C4-2B (cell line): ENCODE measurements at regions not wholly inside any gene's neighbourhood (a gene's known extent, or its start where the extent isn't known, plus 50 kb on each side); places are given as distances from the start of the nearest gene placed in this dataset.

Experiments used
- ZFX ChIP-seq: fragments of 450-650 bp; IDR thresholded peaks from 2 replicates; pipeline ENCODE4 v1.6.1; 2017
- TF ChIP-seq, protein P1 (sequence below): fragments of 450-650 bp; conservative IDR thresholded peaks from 2 replicates; pipeline ENCODE4 v1.5.1; 2017; ENCODE audit warnings: mild to moderate bottlenecking

DNA sequence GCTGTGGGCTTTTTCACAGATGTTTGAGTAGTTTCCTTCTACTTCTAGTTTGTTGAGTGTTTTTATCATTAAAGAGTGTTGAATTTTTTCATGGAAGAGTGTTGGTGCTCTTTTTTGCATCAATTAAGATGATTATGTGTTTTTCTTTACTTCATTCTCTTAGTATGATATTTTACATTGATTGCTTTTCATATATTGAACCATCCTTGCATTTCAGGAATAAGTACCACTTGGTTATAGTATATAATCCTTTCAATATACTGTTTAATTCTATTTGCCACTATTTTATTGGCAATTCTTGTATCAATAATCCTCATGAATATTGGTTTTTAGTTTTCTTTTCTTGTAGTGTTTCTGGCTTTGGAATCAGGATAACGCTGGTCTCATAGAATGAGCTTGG, 113.7 kb upstream of the PRDM1 start:
- TF ChIP-seq, protein P1, sequence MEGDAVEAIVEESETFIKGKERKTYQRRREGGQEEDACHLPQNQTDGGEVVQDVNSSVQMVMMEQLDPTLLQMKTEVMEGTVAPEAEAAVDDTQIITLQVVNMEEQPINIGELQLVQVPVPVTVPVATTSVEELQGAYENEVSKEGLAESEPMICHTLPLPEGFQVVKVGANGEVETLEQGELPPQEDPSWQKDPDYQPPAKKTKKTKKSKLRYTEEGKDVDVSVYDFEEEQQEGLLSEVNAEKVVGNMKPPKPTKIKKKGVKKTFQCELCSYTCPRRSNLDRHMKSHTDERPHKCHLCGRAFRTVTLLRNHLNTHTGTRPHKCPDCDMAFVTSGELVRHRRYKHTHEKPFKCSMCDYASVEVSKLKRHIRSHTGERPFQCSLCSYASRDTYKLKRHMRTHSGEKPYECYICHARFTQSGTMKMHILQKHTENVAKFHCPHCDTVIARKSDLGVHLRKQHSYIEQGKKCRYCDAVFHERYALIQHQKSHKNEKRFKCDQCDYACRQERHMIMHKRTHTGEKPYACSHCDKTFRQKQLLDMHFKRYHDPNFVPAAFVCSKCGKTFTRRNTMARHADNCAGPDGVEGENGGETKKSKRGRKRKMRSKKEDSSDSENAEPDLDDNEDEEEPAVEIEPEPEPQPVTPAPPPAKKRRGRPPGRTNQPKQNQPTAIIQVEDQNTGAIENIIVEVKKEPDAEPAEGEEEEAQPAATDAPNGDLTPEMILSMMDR, result no peak
- no peak for TF ChIP-seq ZFX
